ENCODE measurements at regions not wholly inside any gene's neighbourhood (a gene's known extent, or its start where the extent isn't known, plus 50 kb on each side); places are given as distances from the start of the nearest gene placed in this dataset.

DNA sequence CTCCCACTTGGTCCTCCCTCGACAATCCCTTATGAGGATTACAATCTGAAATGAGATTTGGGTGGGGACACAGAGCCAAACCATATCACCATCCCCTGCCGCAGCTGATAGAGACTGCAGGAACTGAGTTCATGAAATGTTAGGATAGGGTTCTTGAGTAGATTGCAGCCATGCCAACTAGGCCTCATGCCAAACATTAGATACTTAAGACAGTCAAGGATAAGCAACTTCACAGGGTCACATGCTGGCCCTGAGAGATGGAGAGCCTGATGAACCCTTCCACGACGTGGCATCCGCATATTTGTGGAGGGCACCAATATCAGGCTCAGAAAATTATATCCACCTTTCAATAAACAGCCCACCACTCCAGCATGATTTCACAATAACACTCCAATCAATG, 121.3 kb downstream of the ALDH8A1 start (continued):
- no peak for TF ChIP-seq GLIS3 (CRISPR knock-in tag; IDR thresholded peaks at IDR 0.05)
- TF ChIP-seq PATZ1 (CRISPR knock-in tag; IDR thresholded peaks at IDR 0.05; ENCODE audit: borderline replicate concordance): no peak
- TF ChIP-seq, protein P1, sequence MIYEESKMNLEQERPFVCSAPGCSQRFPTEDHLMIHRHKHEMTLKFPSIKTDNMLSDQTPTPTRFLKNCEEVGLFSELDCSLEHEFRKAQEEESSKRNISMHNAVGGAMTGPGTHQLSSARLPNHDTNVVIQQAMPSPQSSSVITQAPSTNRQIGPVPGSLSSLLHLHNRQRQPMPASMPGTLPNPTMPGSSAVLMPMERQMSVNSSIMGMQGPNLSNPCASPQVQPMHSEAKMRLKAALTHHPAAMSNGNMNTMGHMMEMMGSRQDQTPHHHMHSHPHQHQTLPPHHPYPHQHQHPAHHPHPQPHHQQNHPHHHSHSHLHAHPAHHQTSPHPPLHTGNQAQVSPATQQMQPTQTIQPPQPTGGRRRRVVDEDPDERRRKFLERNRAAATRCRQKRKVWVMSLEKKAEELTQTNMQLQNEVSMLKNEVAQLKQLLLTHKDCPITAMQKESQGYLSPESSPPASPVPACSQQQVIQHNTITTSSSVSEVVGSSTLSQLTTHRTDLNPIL (CRISPR knock-in tag; IDR thresholded peaks at IDR 0.05; ENCODE audit: low read depth): no peak
- TF ChIP-seq ESRRG (CRISPR knock-in tag; IDR thresholded peaks at IDR 0.05): no peak
- TF ChIP-seq TOX (CRISPR knock-in tag; IDR thresholded peaks at IDR 0.05; ENCODE audit: borderline replicate concordance): no peak

- peak; percentile 72 for ATAC-seq
- TF ChIP-seq ZNF565 (CRISPR knock-in tag; conservative IDR thresholded peaks at IDR 0.05; ENCODE audit: low read depth): no peak
- TF ChIP-seq ZFP3 (CRISPR knock-in tag; IDR thresholded peaks at IDR 0.05): peak; percentile 55; the same call in 1 of the 2 replicates
- peak; percentile 73 for TF ChIP-seq ISL1 (CRISPR knock-in tag; IDR thresholded peaks at IDR 0.05)
Observed at GRCh38 chr6:134826889-134827737, 122.8 kb downstream of the ALDH8A1 start.

- no peak for ATAC-seq
- no peak for TF ChIP-seq BACH2 (CRISPR knock-in tag; IDR thresholded peaks at IDR 0.05; ENCODE audit: borderline replicate concordance)
- TF ChIP-seq TCF4 (CRISPR knock-in tag; IDR thresholded peaks at IDR 0.05; ENCODE audit: borderline replicate concordance): no peak
- no peak for TF ChIP-seq ESRRG (CRISPR knock-in tag; IDR thresholded peaks at IDR 0.05)
- TF ChIP-seq ZC3H10 (CRISPR knock-in tag; IDR thresholded peaks at IDR 0.05): no peak
- no peak for TF ChIP-seq OSR1 (CRISPR knock-in tag; IDR thresholded peaks at IDR 0.05)
- TF ChIP-seq GLIS3 (CRISPR knock-in tag; IDR thresholded peaks at IDR 0.05): no peak
- TF ChIP-seq TOX (CRISPR knock-in tag; IDR thresholded peaks at IDR 0.05; ENCODE audit: borderline replicate concordance): no peak
- no peak for TF ChIP-seq ZNF70 (CRISPR knock-in tag; IDR thresholded peaks at IDR 0.05)
- TF ChIP-seq, protein P2, sequence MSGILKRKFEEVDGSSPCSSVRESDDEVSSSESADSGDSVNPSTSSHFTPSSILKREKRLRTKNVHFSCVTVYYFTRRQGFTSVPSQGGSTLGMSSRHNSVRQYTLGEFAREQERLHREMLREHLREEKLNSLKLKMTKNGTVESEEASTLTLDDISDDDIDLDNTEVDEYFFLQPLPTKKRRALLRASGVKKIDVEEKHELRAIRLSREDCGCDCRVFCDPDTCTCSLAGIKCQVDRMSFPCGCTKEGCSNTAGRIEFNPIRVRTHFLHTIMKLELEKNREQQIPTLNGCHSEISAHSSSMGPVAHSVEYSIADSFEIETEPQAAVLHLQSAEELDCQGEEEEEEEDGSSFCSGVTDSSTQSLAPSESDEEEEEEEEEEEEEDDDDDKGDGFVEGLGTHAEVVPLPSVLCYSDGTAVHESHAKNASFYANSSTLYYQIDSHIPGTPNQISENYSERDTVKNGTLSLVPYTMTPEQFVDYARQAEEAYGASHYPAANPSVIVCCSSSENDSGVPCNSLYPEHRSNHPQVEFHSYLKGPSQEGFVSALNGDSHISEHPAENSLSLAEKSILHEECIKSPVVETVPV (CRISPR knock-in tag; IDR thresholded peaks at IDR 0.05): no peak
- TF ChIP-seq ZFP3 (CRISPR knock-in tag; IDR thresholded peaks at IDR 0.05): no peak
- no peak for TF ChIP-seq ZNF565 (CRISPR knock-in tag; conservative IDR thresholded peaks at IDR 0.05; ENCODE audit: low read depth)
- TF ChIP-seq RARB (CRISPR knock-in tag; IDR thresholded peaks at IDR 0.05): no peak
Observed at GRCh38 chr6:134823710-134824034, 126.2 kb downstream of the ALDH8A1 start.

GRCh38 chr6:134822920-134823709, 126.8 kb downstream of the ALDH8A1 start:
- ATAC-seq: peak; percentile 97
- TF ChIP-seq ESRRG (CRISPR knock-in tag; IDR thresholded peaks at IDR 0.05) (no peak), ZNF70 (CRISPR knock-in tag; IDR thresholded peaks at IDR 0.05) (no peak), ZNF565 (CRISPR knock-in tag; conservative IDR thresholded peaks at IDR 0.05; ENCODE audit: low read depth) (no peak), GLIS3 (CRISPR knock-in tag; IDR thresholded peaks at IDR 0.05) (no peak)
- TF ChIP-seq, protein P2 (CRISPR knock-in tag; IDR thresholded peaks at IDR 0.05): no peak

- no peak for TF ChIP-seq SNAI2 (CRISPR knock-in tag; IDR thresholded peaks at IDR 0.05)
- TF ChIP-seq TOX (CRISPR knock-in tag; IDR thresholded peaks at IDR 0.05; ENCODE audit: borderline replicate concordance): no peak
- no peak for TF ChIP-seq OSR1 (CRISPR knock-in tag; IDR thresholded peaks at IDR 0.05)
- TF ChIP-seq, protein P3, sequence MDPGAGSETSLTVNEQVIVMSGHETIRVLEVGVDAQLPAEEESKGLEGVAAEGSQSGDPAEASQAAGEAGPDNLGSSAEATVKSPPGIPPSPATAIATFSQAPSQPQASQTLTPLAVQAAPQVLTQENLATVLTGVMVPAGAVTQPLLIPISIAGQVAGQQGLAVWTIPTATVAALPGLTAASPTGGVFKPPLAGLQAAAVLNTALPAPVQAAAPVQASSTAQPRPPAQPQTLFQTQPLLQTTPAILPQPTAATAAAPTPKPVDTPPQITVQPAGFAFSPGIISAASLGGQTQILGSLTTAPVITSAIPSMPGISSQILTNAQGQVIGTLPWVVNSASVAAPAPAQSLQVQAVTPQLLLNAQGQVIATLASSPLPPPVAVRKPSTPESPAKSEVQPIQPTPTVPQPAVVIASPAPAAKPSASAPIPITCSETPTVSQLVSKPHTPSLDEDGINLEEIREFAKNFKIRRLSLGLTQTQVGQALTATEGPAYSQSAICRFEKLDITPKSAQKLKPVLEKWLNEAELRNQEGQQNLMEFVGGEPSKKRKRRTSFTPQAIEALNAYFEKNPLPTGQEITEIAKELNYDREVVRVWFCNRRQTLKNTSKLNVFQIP (CRISPR knock-in tag; IDR thresholded peaks at IDR 0.05; ENCODE audit: borderline replicate concordance, low read depth): no peak
- TF ChIP-seq ISL1 (CRISPR knock-in tag; IDR thresholded peaks at IDR 0.05): no peak
- no peak for TF ChIP-seq ZNF565 (CRISPR knock-in tag; conservative IDR thresholded peaks at IDR 0.05; ENCODE audit: low read depth)
- TF ChIP-seq TCF4 (CRISPR knock-in tag; IDR thresholded peaks at IDR 0.05; ENCODE audit: borderline replicate concordance): no peak
Observed at GRCh38 chr6:134821928-134822864, 127.7 kb downstream of the ALDH8A1 start.

More at GRCh38 chr6:134821928-134822864, 127.7 kb downstream of the ALDH8A1 start:
- peak; percentile 9; the same call in 2 of the 3 replicates for ATAC-seq

Data from SK-N-SH treated with all-trans-retinoic acid at 6 μM for 48 hours (cell line).